C4-2B (cell line): ENCODE measurements at regions not wholly inside any gene's neighbourhood (a gene's known extent, or its start where the extent isn't known, plus 50 kb on each side); places are given as distances from the start of the nearest gene placed in this dataset.

Experiments
- H3K27ac ChIP-seq: fragments of 450-650 bp; 2 replicates; pipeline ENCODE4 v1.5.1; 2017
- ZFX ChIP-seq: fragments of 450-650 bp; IDR thresholded peaks from 2 replicates; pipeline ENCODE4 v1.6.1; 2017
- TF ChIP-seq, protein P1 (sequence below): fragments of 450-650 bp; conservative IDR thresholded peaks from 2 replicates; pipeline ENCODE4 v1.5.1; 2017; ENCODE audit warnings: mild to moderate bottlenecking

DNA sequence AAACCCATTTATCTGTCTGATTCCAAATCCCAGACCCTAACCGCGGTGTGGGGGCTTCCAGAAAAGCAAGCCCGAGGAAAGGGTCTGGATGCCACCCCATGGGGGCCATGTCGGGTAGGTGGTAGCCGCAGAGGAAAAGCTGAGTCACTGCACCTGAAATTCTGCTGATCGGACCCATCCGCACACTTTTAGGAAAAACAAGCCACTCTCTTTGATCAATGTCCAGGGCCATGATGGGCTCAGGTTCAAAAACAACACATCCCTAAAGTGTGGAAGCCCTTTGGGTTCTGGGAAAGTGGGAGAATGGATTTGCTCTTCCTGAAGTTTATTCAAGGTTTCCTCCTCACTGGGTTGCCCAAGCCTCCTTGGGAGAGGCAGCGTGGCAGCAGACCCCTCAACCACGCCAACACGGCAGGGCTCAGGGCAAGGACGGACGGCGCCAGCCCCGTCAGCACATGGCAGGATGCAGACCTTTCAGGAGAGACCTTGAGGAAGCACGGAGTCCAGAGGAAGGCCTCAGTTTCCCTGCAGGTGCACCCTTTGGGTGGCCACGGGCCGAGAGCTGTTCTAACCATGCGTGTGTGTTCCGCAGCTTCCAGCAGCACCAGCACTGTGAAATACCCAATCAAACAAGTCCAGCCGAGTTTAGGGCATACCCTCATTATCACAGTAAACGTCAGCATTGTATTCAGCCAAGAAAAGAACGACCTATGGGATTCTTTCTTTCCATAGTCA is 367.0 kb downstream of the FOXL1 start:
- no peak overlapping the region for H3K27ac ChIP-seq
- TF ChIP-seq, protein P1, sequence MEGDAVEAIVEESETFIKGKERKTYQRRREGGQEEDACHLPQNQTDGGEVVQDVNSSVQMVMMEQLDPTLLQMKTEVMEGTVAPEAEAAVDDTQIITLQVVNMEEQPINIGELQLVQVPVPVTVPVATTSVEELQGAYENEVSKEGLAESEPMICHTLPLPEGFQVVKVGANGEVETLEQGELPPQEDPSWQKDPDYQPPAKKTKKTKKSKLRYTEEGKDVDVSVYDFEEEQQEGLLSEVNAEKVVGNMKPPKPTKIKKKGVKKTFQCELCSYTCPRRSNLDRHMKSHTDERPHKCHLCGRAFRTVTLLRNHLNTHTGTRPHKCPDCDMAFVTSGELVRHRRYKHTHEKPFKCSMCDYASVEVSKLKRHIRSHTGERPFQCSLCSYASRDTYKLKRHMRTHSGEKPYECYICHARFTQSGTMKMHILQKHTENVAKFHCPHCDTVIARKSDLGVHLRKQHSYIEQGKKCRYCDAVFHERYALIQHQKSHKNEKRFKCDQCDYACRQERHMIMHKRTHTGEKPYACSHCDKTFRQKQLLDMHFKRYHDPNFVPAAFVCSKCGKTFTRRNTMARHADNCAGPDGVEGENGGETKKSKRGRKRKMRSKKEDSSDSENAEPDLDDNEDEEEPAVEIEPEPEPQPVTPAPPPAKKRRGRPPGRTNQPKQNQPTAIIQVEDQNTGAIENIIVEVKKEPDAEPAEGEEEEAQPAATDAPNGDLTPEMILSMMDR, result no peak
- TF ChIP-seq ZFX, result no peak

DNA sequence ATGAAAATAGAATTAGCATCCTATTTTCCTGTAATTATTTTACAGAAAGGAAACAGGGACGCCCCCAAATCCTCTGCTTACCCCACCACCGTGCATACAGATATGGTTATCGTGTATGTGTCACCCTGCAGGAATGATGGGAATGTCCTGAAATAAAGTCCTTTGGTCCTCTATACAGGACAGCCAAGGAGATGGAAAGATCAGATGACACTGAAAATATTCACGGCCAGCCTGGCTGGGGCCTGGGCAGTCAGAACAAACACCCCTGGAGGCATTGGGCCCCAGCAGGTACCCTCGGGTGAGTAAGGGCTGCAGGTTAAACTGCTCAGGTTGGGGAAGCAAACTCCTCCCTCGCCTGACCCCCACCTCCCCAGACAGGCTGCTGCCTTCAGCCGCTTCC is 368.0 kb downstream of the FOXL1 start:
- no peak overlapping the region for H3K27ac ChIP-seq
- TF ChIP-seq, protein P1, result no peak
- TF ChIP-seq ZFX, result no peak

DNA sequence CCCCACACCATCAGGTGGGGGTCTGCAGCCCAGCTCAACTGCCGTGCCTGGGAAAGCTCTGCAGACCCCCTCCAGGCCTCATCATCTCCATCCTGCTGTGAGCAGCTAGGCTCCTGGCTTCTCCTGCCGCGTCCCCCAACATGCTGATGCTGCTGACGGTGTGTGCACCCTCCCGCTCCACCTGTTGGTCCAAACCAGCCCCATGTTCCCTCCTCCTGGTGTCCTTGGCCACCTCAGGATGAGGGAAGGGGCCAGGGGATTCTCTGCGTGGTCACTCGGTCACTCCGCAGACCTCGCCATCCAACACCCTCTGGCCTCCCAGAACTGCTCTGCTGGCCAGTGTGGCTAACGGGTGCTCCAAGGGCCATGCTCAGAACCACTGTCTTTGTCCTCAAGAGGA is 368.6 kb downstream of the FOXL1 start:
- no peak for TF ChIP-seq ZFX
- TF ChIP-seq, protein P1, result no peak
- no peak overlapping the region for H3K27ac ChIP-seq

DNA sequence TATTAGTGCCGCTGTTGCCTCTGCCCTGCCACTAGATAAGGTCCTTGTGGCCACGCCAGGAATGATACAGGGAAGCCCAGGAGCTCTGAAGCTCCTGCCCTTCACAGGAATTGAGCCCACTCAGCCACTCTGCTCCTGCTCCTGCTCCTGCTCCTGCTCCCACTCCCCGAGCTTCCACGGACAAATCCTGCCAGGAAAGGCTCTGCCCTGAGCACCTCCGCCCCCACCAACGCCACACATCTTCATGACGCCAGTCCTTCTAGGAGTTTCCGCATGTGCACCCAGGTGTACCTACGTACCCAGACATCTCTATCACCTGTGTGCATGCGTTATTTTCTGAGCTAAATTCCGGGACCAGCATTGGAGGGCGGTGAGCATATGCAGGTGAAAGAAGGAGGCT is 369.1 kb downstream of the C16orf95 start:
- no peak for TF ChIP-seq ZFX
- TF ChIP-seq, protein P1, result no peak

DNA sequence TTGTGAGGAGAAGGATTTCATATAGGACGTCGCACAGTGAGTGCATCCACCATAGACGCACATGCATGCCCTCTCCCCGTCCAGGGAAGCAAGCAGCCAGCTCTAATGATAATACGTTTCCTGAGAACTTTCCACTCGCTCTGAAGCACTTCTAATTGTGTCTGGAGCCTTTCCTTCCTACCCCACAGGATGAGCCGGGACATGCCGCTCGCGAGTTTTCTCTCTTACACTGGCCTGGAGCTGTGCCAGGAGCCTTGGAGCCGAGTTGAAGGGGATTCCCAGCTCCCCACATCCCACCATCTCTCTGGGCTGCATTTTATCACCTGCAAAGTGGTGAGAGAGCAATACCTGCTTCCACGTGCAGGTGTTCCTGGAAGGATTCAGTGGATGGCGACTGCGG is 368.1 kb downstream of the C16orf95 start:
- TF ChIP-seq ZFX, result no peak
- TF ChIP-seq, protein P1, result no peak
- H3K27ac ChIP-seq, result no peak overlapping the region

More for the DNA sequence above, 369.1 kb downstream of the C16orf95 start:
- H3K27ac ChIP-seq, result no peak overlapping the region

- TF ChIP-seq ZFX, result no peak
- TF ChIP-seq, protein P1, result no peak
- no peak overlapping the region for H3K27ac ChIP-seq
Measured at GRCh38 chr16:86949630-86950029, 367.6 kb downstream of the C16orf95 start.

GRCh38 chr16:86951041-86951822 is 366.0 kb downstream of the C16orf95 start:
- TF ChIP-seq ZFX, result no peak
- TF ChIP-seq, protein P1, result no peak
- no peak overlapping the region for H3K27ac ChIP-seq
